Trophoblast cell (in vitro differentiated cells and primary cell): ENCODE measurements at regions not wholly inside any gene's neighbourhood (a gene's known extent, or its start where the extent isn't known, plus 50 kb on each side); places are given as distances from the start of the nearest gene placed in this dataset.

Experiments used
- DNase-seq, 2 donors: peaks; one replicate each; pipeline ENCODE4 v3.0.0-alpha.2; 2016
- H2AFZ ChIP-seq: 2 replicates; pipeline ENCODE4 v1.6.1; 2013; ENCODE audit warnings: low read length, moderate library complexity, mild to moderate bottlenecking; ENCODE audit not compliant: insufficient read depth, poor library complexity
- H2AK5ac ChIP-seq: 2 replicates; pipeline ENCODE4 v1.6.1; 2013; ENCODE audit warnings: mild to moderate bottlenecking, low read length
- H2BK120ac ChIP-seq: 2 replicates; pipeline ENCODE4 v1.6.1; 2013; ENCODE audit warnings: low read length, mild to moderate bottlenecking, moderate library complexity; ENCODE audit not compliant: insufficient read depth, poor library complexity
- H2BK12ac ChIP-seq: 2 replicates; pipeline ENCODE4 v1.6.1; 2013; ENCODE audit warnings: mild to moderate bottlenecking, low read length, moderate library complexity
- H2BK5ac ChIP-seq: 2 replicates; pipeline ENCODE4 v1.6.1; 2013; ENCODE audit warnings: low read length, low read depth, moderate library complexity, mild to moderate bottlenecking; ENCODE audit not compliant: poor library complexity
- H3K14ac ChIP-seq: 2 replicates; pipeline ENCODE4 v1.6.1; 2013; ENCODE audit warnings: mild to moderate bottlenecking, low read length
- H3K18ac ChIP-seq: 2 replicates; pipeline ENCODE4 v1.6.1; 2013; ENCODE audit warnings: mild to moderate bottlenecking, low read length
- H3K23ac ChIP-seq: 2 replicates; pipeline ENCODE4 v1.6.1; 2013; ENCODE audit warnings: low read length
- H3K27ac ChIP-seq: 2 replicates; pipeline ENCODE4 v1.5.1; 2013; ENCODE audit warnings: low read depth, mild to moderate bottlenecking, inconsistent platforms, low read length, moderate library complexity
- H3K27me3 ChIP-seq: 2 replicates; pipeline ENCODE4 v1.6.1; 2013; ENCODE audit warnings: inconsistent platforms, mild to moderate bottlenecking, low read length, moderate library complexity; ENCODE audit not compliant: insufficient read depth
- H3K36me3 ChIP-seq, 2 experiments: 1 replicate in 1 of 2; 2 replicates in 1 of 2; pipeline ENCODE4 v1.6.1; 2013; ENCODE audit warnings: low read length in 2 of 2, mild to moderate bottlenecking in 2 of 2, moderate library complexity in 1 of 2; ENCODE audit not compliant: insufficient read depth in 2 of 2, control insufficient read depth in 1 of 2
- H3K4ac ChIP-seq: 2 replicates; pipeline ENCODE4 v1.6.1; 2013; ENCODE audit warnings: low read depth, mild to moderate bottlenecking, low read length, moderate library complexity
- H3K4me1 ChIP-seq, 2 experiments: 1 replicate in 1 of 2; 2 replicates in 1 of 2; pipeline ENCODE4 v1.6.1; 2013; ENCODE audit warnings: low read length in 2 of 2, mild to moderate bottlenecking in 2 of 2, moderate library complexity in 1 of 2; ENCODE audit not compliant: insufficient read depth in 2 of 2, control insufficient read depth in 1 of 2
- H3K4me2 ChIP-seq: 2 replicates; pipeline ENCODE4 v1.6.1; 2013; ENCODE audit warnings: inconsistent platforms, mild to moderate bottlenecking, low read length, moderate library complexity
- H3K4me3 ChIP-seq: 2 replicates; pipeline ENCODE4 v1.5.1; 2013; ENCODE audit warnings: mild to moderate bottlenecking, low read depth, low read length, inconsistent platforms
- H3K79me1 ChIP-seq: one replicate; pipeline ENCODE4 v1.6.1; 2013; ENCODE audit warnings: low read length
- H3K79me2 ChIP-seq: 2 replicates; pipeline ENCODE4 v1.6.1; 2013; ENCODE audit warnings: low read length, mild to moderate bottlenecking; ENCODE audit not compliant: control insufficient read depth, insufficient read depth, poor library complexity
- H3K9ac ChIP-seq: 2 replicates; pipeline ENCODE4 v1.6.1; 2013; ENCODE audit warnings: mild to moderate bottlenecking, low read length
- H3K9me3 ChIP-seq: 2 replicates; pipeline ENCODE4 v1.6.1; 2013; ENCODE audit warnings: low read depth, mild to moderate bottlenecking, control low read depth, inconsistent platforms, low read length; ENCODE audit not compliant: insufficient read depth
- H4K12ac ChIP-seq: 2 replicates; pipeline ENCODE4 v1.6.1; 2013; ENCODE audit warnings: low read depth, mild to moderate bottlenecking, low read length, moderate library complexity
- H4K8ac ChIP-seq: 2 replicates; pipeline ENCODE4 v1.6.1; 2013; ENCODE audit warnings: low read depth, mild to moderate bottlenecking, low read length, moderate library complexity
- H4K91ac ChIP-seq: one replicate; pipeline ENCODE4 v1.6.1; 2013; ENCODE audit warnings: low read depth, mild to moderate bottlenecking, low read length, moderate library complexity
- WGBS: extraction: QIAGEN DNeasy Blood & Tissue Kit; methylation state at CpG from one replicate; pipeline ENCODE4 v1.1.7; 2013; ENCODE audit warnings: missing lambda C conversion rate; ENCODE audit not compliant: insufficient read length, insufficient coverage; ENCODE audit errors: extremely low coverage; 5-methylcytosine and 5-hydroxymethylcytosine counted together

DNA sequence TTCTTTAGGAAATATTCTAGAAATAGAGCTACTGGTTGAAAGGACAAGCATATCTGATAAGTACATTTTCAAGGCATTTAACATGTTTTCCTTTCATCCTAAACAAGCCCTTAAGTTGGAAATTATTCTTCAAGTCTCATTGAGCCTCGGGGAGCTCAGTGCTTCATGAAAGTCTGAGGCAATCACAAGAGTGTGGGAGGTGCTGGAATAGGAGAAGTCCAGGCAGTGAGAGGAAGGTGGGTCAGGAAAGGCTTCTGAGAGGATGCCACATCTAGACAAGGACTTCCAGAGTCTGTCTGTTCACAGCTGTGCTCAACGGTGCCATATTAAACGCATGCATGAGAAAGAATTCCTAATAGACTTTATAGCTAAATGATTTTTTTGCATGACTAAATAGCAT, 69.8 kb downstream of the CD83 start:
- Histone ChIP-seq H3K23ac (no peak overlapping the region), H2AFZ (no peak overlapping the region), H3K79me2 (no peaks in the 10 kb centered on the region), H3K27ac (no peak overlapping the region), H3K4me3 (no peak overlapping the region), H3K9ac (no peak overlapping the region), H2BK12ac (no peak overlapping the region), H3K18ac (no peak overlapping the region), H2BK5ac (no peak overlapping the region), H3K4me2 (no peak overlapping the region), H3K36me3 (no peaks in the 10 kb centered on the region), H3K4me1 (no peaks in the 10 kb centered on the region), H2AK5ac (no peak overlapping the region), H4K91ac (no peak overlapping the region), H3K27me3 (no peaks in the 10 kb centered on the region), H3K4ac (no peak overlapping the region), H3K79me1 (no peaks in the 10 kb centered on the region), H4K8ac (no peak overlapping the region), H3K9me3 (peaks cover 2% of the 10 kb centered on the region), H2BK120ac (no peak overlapping the region), H3K14ac (no peak overlapping the region), H4K12ac (no peak overlapping the region)
- no peak for DNase-seq
- no CpG with 5 or more reads among the region's 3 CpGs for WGBS

DNA sequence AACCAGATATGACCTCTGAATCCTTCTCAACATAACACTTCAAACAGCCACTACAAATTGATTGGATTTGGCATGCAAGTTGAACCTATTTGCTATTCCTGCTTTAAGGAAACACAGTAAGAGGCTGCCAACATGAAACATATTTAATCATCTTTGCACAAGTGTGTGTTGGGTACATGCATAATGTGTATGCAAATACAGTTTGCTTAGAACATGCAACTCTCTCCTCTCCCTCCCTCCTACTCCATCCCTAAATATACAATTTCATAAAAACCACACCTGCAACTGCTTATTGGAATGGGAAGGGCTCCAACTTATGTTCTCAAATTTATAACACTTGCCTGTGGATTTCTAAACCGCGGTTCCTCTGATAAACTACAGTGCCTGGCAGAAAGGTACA, 71.5 kb downstream of the CD83 start:
- no CpG with 5 or more reads among the region's 2 CpGs for WGBS
- Histone ChIP-seq H3K27me3 (no peaks in the 10 kb centered on the region), H3K9ac (no peak overlapping the region), H3K79me2 (no peaks in the 10 kb centered on the region), H3K4me2 (no peak overlapping the region), H4K91ac (no peak overlapping the region), H2AFZ (no peak overlapping the region), H3K27ac (no peak overlapping the region), H2AK5ac (no peak overlapping the region), H3K18ac (no peak overlapping the region), H3K79me1 (no peaks in the 10 kb centered on the region), H2BK120ac (no peak overlapping the region), H3K4ac (no peak overlapping the region), H3K4me1 (no peaks in the 10 kb centered on the region), H3K23ac (no peak overlapping the region), H3K14ac (no peak overlapping the region), H3K36me3 (no peaks in the 10 kb centered on the region), H4K8ac (no peak overlapping the region), H2BK12ac (no peak overlapping the region), H4K12ac (no peak overlapping the region), H2BK5ac (no peak overlapping the region), H3K4me3 (no peak overlapping the region), H3K9me3 (peaks cover 2% of the 10 kb centered on the region)
- no peak for DNase-seq

GRCh38 chr6:14190191-14190928, 72.8 kb downstream of the CD83 start:
- DNase-seq, result no peak
- Histone ChIP-seq H3K9me3 (peaks cover 1% of the 10 kb centered on the region), H4K8ac (no peak overlapping the region), H3K14ac (no peak overlapping the region), H4K12ac (no peak overlapping the region), H3K4ac (no peak overlapping the region), H2BK120ac (no peak overlapping the region), H3K4me1 (no peaks in the 10 kb centered on the region), H3K79me1 (no peaks in the 10 kb centered on the region), H3K36me3 (no peaks in the 10 kb centered on the region), H3K27ac (no peak overlapping the region), H3K27me3 (no peaks in the 10 kb centered on the region), H3K23ac (no peak overlapping the region), H2AK5ac (no peak overlapping the region), H4K91ac (no peak overlapping the region), H3K4me2 (no peak overlapping the region), H2BK5ac (no peak overlapping the region), H3K79me2 (no peaks in the 10 kb centered on the region), H2BK12ac (no peak overlapping the region), H3K18ac (no peak overlapping the region), H3K9ac (no peak overlapping the region), H3K4me3 (no peak overlapping the region), H2AFZ (no peak overlapping the region)
- WGBS, result no CpG with 5 or more reads among the region's 6 CpGs

DNA sequence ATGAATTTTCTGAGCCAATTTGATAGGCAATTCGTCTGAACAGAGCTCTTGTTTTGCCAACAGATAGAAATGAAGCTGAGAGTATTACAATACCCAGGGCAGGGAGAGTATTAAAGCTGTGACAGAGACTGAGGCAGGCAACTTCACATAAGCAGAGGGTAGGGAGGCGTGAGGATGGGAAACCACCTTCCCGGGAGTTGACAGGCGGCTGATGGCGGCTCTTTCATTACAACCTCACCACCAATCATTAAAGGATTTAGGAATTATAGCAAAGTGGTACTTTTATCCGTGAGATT, 73.3 kb downstream of the CD83 start:
- no peak overlapping the region for H2BK12ac ChIP-seq
- no peaks in the 10 kb centered on the region for H3K79me1 ChIP-seq
- no peak for DNase-seq
- no peak overlapping the region for H3K4ac ChIP-seq
- no peak overlapping the region for H3K4me3 ChIP-seq
- H3K79me2 ChIP-seq, result no peaks in the 10 kb centered on the region
- H3K23ac ChIP-seq, result no peak overlapping the region
- WGBS, result no CpG with 5 or more reads among the region's 6 CpGs
- H4K12ac ChIP-seq, result no peak overlapping the region
- no peaks in the 10 kb centered on the region for H3K4me1 ChIP-seq
- no peak overlapping the region for H3K14ac ChIP-seq
- H2BK5ac ChIP-seq, result no peak overlapping the region
- H3K27me3 ChIP-seq, result no peaks in the 10 kb centered on the region
- no peak overlapping the region for H3K18ac ChIP-seq
- no peak overlapping the region for H3K9ac ChIP-seq
- H2BK120ac ChIP-seq, result no peak overlapping the region
- no peak overlapping the region for H2AK5ac ChIP-seq
- no peak overlapping the region for H3K4me2 ChIP-seq
- H4K91ac ChIP-seq, result no peak overlapping the region
- H3K36me3 ChIP-seq, result no peaks in the 10 kb centered on the region
- no peak overlapping the region for H3K27ac ChIP-seq
- H4K8ac ChIP-seq, result no peak overlapping the region
- no peaks in the 10 kb centered on the region for H3K9me3 ChIP-seq
- H2AFZ ChIP-seq, result no peak overlapping the region
